WTC11 (cell line): ENCODE measurements at regions not wholly inside any gene's neighbourhood (a gene's known extent, or its start where the extent isn't known, plus 50 kb on each side); places are given as distances from the start of the nearest gene placed in this dataset.

Source experiments
- ATAC-seq: fragments of 200-7000 bp; cut with Tn5 transposase; 2 replicates; pipeline ENCODE4 v1.10.0; 2021; ENCODE audit warnings: mild to moderate bottlenecking, moderate library complexity
- CTCF ChIA-PET: fragments of 300-600 bp; sonication (Branson Sonifier 250); formaldehyde crosslinking; loops from one replicate; lab custom pipeline; 2021; ENCODE audit warnings: antibody characterized with exemption; lab: Charles Lee
- POLR2A ChIA-PET: fragments of 350-600 bp; sonication (Branson Sonifier 250); formaldehyde crosslinking; loops from one replicate; lab custom pipeline; 2021; ENCODE audit warnings: antibody characterized with exemption; lab: Charles Lee
- DNase-seq: peaks from one replicate; pipeline ENCODE4 v3.0.0; 2021; ENCODE audit warnings: low spot score
- H3K27ac Mint-ChIP-seq: 2 replicates; pipeline ENCODE4 v1.8.0; 2021; ENCODE audit warnings: mixed read lengths
- H3K27me3 Mint-ChIP-seq: 2 replicates; pipeline ENCODE4 v1.8.0; 2021; ENCODE audit warnings: low read depth, mild to moderate bottlenecking, moderate library complexity, mixed read lengths
- H3K36me3 Mint-ChIP-seq: 2 replicates; pipeline ENCODE4 v1.8.0; 2021; ENCODE audit warnings: mixed read lengths
- H3K4me1 Mint-ChIP-seq: 2 replicates; pipeline ENCODE4 v1.8.0; 2022; ENCODE audit warnings: mixed read lengths
- H3K4me3 Mint-ChIP-seq: 2 replicates; pipeline ENCODE4 v1.8.0; 2021; ENCODE audit warnings: mild to moderate bottlenecking, moderate library complexity, mixed read lengths
- H3K9me3 Mint-ChIP-seq: 2 replicates; pipeline ENCODE4 v1.8.0; 2021; ENCODE audit warnings: mixed read lengths
- ATF1 ChIP-seq: sonication (generic); formaldehyde crosslinking; IDR thresholded peaks from 2 replicates; pipeline ENCODE4 v1.8.1; 2023; ENCODE audit warnings: mild to moderate bottlenecking, moderate library complexity, missing genetic modification reagents
- CBFB ChIP-seq: sonication (generic); formaldehyde crosslinking; IDR thresholded peaks from 2 replicates; pipeline ENCODE4 v1.8.1; 2022; ENCODE audit warnings: mild to moderate bottlenecking, low read depth, missing genetic modification reagents
- EMX1 ChIP-seq: fragments of 250-450 bp; sonication (Bioruptor Pico); IDR thresholded peaks from 2 replicates; pipeline ENCODE4 v1.8.0; 2021; ENCODE audit warnings: mild to moderate bottlenecking
- ESRRA ChIP-seq: sonication (generic); formaldehyde crosslinking; IDR thresholded peaks from 2 replicates; pipeline ENCODE4 v1.8.1; 2022; ENCODE audit warnings: mild to moderate bottlenecking, missing genetic modification reagents, borderline replicate concordance
- IRF2 ChIP-seq: sonication (generic); formaldehyde crosslinking; IDR thresholded peaks from 2 replicates; pipeline ENCODE4 v1.8.0; 2022; ENCODE audit warnings: low read depth, missing genetic modification reagents, borderline replicate concordance
- JAZF1 ChIP-seq: fragments of 250-450 bp; sonication (Bioruptor Pico); IDR thresholded peaks from 2 replicates; pipeline ENCODE4 v1.9.0; 2021; ENCODE audit warnings: moderate library complexity, mild to moderate bottlenecking, inconsistent platforms
- MYBL2 ChIP-seq: sonication (generic); formaldehyde crosslinking; IDR thresholded peaks from 2 replicates; pipeline ENCODE4 v1.8.1; 2023; ENCODE audit warnings: mild to moderate bottlenecking, moderate library complexity, missing genetic modification reagents
- NFE2L1 ChIP-seq: sonication (generic); formaldehyde crosslinking; IDR thresholded peaks from 2 replicates; pipeline ENCODE4 v1.8.1; 2023; ENCODE audit warnings: missing genetic modification reagents
- SP1 ChIP-seq: sonication (generic); formaldehyde crosslinking; conservative IDR thresholded peaks from 2 replicates; pipeline ENCODE4 v1.8.1; 2022; ENCODE audit warnings: missing genetic modification reagents
- ZNF219 ChIP-seq: sonication (generic); formaldehyde crosslinking; IDR thresholded peaks from 2 replicates; pipeline ENCODE4 v1.8.0; 2023; ENCODE audit warnings: missing genetic modification reagents, mild to moderate bottlenecking, borderline replicate concordance
- ZNF232 ChIP-seq: sonication (generic); formaldehyde crosslinking; IDR thresholded peaks from 2 replicates; pipeline ENCODE4 v1.8.0; 2022; ENCODE audit warnings: mild to moderate bottlenecking, missing genetic modification reagents
- ZNF263 ChIP-seq: sonication (generic); formaldehyde crosslinking; IDR thresholded peaks from 2 replicates; pipeline ENCODE4 v1.8.1; 2022; ENCODE audit warnings: low read depth, mild to moderate bottlenecking, moderate library complexity, missing genetic modification reagents
- ZNF671 ChIP-seq: fragments of 250-450 bp; sonication (Bioruptor Pico); IDR thresholded peaks from 2 replicates; pipeline ENCODE4 v1.8.0; 2021; ENCODE audit warnings: mild to moderate bottlenecking
- TF ChIP-seq, protein P1 (sequence below): sonication (generic); formaldehyde crosslinking; IDR thresholded peaks from 2 replicates; pipeline ENCODE4 v1.8.1; 2022; ENCODE audit warnings: low read depth, mild to moderate bottlenecking, moderate library complexity, missing genetic modification reagents, borderline replicate concordance
- TF ChIP-seq, protein P2 (sequence below): fragments of 250-450 bp; sonication (Bioruptor Pico); IDR thresholded peaks from 2 replicates; pipeline ENCODE4 v1.9.0; 2021; ENCODE audit warnings: mild to moderate bottlenecking
- TF ChIP-seq, protein P3 (sequence below): sonication (generic); formaldehyde crosslinking; IDR thresholded peaks from 2 replicates; pipeline ENCODE4 v1.8.0; 2022; ENCODE audit warnings: missing genetic modification reagents
- TF ChIP-seq, protein P4 (sequence below): sonication (generic); formaldehyde crosslinking; IDR thresholded peaks from 2 replicates; pipeline ENCODE4 v1.8.1; 2023; ENCODE audit warnings: mild to moderate bottlenecking, missing genetic modification reagents, borderline replicate concordance

DNA sequence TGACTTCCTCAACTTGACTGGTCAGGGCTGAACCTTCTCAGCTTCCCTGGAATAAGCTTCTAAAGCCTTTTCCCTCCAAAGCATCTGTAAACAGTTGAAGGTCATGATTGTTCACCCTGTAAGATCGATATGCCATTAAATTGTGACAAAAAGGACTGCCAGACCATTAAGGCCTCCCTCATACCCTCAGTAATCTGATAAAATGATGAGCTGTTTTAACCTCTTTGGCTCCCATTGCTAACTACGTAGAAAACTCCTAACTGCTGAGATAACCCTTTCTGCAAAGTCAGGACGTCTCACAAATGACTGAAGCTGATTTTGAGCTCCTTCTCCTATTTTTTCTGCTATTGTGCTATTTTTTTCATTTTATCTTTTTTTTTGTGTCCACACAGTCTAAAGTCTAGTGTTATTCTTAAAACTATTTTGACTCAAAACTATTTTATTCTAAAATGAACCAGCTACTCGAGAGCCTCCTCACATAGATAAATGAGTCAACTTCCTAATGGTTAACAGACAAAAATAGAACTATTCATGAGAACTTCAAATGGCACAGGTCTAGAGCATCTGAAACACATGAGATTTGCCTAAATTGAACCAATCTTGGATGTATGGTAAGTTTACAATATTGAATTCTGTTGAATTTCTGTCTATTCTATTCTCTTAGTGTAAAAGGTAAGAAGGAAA lies 395.6 kb upstream of the TLE4 start:
- DNase-seq: no peak
- H3K9me3 Mint-ChIP-seq: peaks cover 7% of the 10 kb centered on the region
- no peaks in the 10 kb centered on the region for H3K27me3 Mint-ChIP-seq
- no peak overlapping the region for H3K27ac Mint-ChIP-seq
- POLR2A ChIA-PET: no interaction called here
- peaks cover 4% of the 10 kb centered on the region for H3K36me3 Mint-ChIP-seq
- no peak for ATAC-seq
- no peak overlapping the region for H3K4me3 Mint-ChIP-seq
- H3K4me1 Mint-ChIP-seq: no peaks in the 10 kb centered on the region
- CTCF ChIA-PET: interaction anchor here (1.1 kb wide), 1 partner anchor 58 kb away, joined by 3 read pairs; no protein-coding TSS in a partner anchor
- TF ChIP-seq ZNF219 (CRISPR knock-in tag) (no peak), ESRRA (no peak), NFE2L1 (CRISPR knock-in tag) (no peak), CBFB (CRISPR knock-in tag) (no peak)
- TF ChIP-seq, protein P1, sequence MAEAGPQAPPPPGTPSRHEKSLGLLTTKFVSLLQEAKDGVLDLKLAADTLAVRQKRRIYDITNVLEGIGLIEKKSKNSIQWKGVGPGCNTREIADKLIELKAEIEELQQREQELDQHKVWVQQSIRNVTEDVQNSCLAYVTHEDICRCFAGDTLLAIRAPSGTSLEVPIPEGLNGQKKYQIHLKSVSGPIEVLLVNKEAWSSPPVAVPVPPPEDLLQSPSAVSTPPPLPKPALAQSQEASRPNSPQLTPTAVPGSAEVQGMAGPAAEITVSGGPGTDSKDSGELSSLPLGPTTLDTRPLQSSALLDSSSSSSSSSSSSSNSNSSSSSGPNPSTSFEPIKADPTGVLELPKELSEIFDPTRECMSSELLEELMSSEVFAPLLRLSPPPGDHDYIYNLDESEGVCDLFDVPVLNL (CRISPR knock-in tag): no peak

DNA sequence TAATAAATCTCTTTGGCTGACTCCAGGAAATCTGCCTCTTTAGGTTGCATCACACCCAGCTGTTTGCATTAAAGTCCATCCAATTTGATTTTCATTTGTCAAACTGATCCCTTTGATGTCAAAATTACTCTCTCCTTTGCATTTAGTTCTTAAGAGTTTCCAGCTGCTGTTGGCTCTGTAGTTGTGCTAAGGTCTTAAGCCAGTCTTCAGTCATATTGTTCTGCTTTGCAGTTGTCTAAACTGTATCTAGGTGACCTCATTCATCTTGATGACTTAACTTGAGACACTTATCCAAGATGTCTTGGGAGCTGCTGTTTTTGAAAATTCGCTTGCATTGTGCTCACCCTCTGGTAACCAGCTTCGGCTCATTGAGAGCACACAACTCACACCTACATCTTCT lies 386.9 kb upstream of the TLE4 start:
- DNase-seq: no peak
- CTCF ChIA-PET: interaction anchor here (1.1 kb wide), 1 partner anchor 49 kb away, joined by 3 read pairs; no protein-coding TSS in a partner anchor
- H3K27ac Mint-ChIP-seq: no peak overlapping the region
- peaks cover 9% of the 10 kb centered on the region for H3K4me1 Mint-ChIP-seq
- no peak for TF ChIP-seq ATF1 (CRISPR knock-in tag)
- TF ChIP-seq, protein P2, sequence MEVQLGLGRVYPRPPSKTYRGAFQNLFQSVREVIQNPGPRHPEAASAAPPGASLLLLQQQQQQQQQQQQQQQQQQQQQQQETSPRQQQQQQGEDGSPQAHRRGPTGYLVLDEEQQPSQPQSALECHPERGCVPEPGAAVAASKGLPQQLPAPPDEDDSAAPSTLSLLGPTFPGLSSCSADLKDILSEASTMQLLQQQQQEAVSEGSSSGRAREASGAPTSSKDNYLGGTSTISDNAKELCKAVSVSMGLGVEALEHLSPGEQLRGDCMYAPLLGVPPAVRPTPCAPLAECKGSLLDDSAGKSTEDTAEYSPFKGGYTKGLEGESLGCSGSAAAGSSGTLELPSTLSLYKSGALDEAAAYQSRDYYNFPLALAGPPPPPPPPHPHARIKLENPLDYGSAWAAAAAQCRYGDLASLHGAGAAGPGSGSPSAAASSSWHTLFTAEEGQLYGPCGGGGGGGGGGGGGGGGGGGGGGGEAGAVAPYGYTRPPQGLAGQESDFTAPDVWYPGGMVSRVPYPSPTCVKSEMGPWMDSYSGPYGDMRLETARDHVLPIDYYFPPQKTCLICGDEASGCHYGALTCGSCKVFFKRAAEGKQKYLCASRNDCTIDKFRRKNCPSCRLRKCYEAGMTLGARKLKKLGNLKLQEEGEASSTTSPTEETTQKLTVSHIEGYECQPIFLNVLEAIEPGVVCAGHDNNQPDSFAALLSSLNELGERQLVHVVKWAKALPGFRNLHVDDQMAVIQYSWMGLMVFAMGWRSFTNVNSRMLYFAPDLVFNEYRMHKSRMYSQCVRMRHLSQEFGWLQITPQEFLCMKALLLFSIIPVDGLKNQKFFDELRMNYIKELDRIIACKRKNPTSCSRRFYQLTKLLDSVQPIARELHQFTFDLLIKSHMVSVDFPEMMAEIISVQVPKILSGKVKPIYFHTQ (CRISPR knock-in tag): no peak
- no peak for TF ChIP-seq ZNF263 (CRISPR knock-in tag)
- TF ChIP-seq, all 79 proteins: peak for 0
- ATAC-seq: no peak
- no peaks in the 10 kb centered on the region for H3K27me3 Mint-ChIP-seq
- peaks cover 17% of the 10 kb centered on the region for H3K9me3 Mint-ChIP-seq
- H3K4me3 Mint-ChIP-seq: no peak overlapping the region
- POLR2A ChIA-PET: no interaction called here
- H3K36me3 Mint-ChIP-seq: peaks cover 13% of the 10 kb centered on the region

DNA sequence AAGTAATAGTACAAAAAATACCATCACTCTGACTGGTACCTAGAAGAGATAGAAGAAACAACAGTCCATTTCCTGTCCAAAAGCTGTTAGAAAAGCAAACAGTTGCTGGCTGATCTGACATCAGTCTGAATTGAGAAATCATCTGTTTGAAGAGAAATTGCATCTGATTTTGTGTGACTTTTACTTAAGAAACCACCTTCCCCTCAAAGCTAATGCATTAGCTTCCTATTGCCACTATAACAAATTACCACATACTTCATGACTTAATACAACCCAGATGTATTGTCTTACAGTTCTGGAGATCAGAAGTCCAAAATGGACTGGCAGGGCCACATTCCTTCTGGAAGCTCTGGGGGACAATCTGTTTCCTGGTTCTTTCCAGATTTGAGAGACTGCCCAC lies 385.9 kb upstream of the TLE4 start:
- H3K27me3 Mint-ChIP-seq: no peaks in the 10 kb centered on the region
- DNase-seq (no peak), ATAC-seq (no peak)
- CTCF ChIA-PET: interaction anchor here (1.1 kb wide), 1 partner anchor 48 kb away, joined by 3 read pairs; no protein-coding TSS in a partner anchor
- peaks cover 8% of the 10 kb centered on the region; the same call in 1 of the 2 replicates for H3K36me3 Mint-ChIP-seq
- no peak overlapping the region for H3K27ac Mint-ChIP-seq
- H3K4me1 Mint-ChIP-seq: peaks cover 9% of the 10 kb centered on the region
- peaks cover 10% of the 10 kb centered on the region for H3K9me3 Mint-ChIP-seq
- POLR2A ChIA-PET: no interaction called here
- no peak overlapping the region for H3K4me3 Mint-ChIP-seq
- TF ChIP-seq ZNF232 (CRISPR knock-in tag): no peak
- no peak for TF ChIP-seq MYBL2
- TF ChIP-seq, protein P3, sequence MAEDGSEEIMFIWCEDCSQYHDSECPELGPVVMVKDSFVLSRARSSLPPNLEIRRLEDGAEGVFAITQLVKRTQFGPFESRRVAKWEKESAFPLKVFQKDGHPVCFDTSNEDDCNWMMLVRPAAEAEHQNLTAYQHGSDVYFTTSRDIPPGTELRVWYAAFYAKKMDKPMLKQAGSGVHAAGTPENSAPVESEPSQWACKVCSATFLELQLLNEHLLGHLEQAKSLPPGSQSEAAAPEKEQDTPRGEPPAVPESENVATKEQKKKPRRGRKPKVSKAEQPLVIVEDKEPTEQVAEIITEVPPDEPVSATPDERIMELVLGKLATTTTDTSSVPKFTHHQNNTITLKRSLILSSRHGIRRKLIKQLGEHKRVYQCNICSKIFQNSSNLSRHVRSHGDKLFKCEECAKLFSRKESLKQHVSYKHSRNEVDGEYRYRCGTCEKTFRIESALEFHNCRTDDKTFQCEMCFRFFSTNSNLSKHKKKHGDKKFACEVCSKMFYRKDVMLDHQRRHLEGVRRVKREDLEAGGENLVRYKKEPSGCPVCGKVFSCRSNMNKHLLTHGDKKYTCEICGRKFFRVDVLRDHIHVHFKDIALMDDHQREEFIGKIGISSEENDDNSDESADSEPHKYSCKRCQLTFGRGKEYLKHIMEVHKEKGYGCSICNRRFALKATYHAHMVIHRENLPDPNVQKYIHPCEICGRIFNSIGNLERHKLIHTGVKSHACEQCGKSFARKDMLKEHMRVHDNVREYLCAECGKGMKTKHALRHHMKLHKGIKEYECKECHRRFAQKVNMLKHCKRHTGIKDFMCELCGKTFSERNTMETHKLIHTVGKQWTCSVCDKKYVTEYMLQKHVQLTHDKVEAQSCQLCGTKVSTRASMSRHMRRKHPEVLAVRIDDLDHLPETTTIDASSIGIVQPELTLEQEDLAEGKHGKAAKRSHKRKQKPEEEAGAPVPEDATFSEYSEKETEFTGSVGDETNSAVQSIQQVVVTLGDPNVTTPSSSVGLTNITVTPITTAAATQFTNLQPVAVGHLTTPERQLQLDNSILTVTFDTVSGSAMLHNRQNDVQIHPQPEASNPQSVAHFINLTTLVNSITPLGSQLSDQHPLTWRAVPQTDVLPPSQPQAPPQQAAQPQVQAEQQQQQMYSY (CRISPR knock-in tag): no peak
- TF ChIP-seq EMX1: no peak
- TF ChIP-seq, protein P4, sequence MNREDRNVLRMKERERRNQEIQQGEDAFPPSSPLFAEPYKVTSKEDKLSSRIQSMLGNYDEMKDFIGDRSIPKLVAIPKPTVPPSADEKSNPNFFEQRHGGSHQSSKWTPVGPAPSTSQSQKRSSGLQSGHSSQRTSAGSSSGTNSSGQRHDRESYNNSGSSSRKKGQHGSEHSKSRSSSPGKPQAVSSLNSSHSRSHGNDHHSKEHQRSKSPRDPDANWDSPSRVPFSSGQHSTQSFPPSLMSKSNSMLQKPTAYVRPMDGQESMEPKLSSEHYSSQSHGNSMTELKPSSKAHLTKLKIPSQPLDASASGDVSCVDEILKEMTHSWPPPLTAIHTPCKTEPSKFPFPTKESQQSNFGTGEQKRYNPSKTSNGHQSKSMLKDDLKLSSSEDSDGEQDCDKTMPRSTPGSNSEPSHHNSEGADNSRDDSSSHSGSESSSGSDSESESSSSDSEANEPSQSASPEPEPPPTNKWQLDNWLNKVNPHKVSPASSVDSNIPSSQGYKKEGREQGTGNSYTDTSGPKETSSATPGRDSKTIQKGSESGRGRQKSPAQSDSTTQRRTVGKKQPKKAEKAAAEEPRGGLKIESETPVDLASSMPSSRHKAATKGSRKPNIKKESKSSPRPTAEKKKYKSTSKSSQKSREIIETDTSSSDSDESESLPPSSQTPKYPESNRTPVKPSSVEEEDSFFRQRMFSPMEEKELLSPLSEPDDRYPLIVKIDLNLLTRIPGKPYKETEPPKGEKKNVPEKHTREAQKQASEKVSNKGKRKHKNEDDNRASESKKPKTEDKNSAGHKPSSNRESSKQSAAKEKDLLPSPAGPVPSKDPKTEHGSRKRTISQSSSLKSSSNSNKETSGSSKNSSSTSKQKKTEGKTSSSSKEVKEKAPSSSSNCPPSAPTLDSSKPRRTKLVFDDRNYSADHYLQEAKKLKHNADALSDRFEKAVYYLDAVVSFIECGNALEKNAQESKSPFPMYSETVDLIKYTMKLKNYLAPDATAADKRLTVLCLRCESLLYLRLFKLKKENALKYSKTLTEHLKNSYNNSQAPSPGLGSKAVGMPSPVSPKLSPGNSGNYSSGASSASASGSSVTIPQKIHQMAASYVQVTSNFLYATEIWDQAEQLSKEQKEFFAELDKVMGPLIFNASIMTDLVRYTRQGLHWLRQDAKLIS (CRISPR knock-in tag): no peak
- no peak for TF ChIP-seq SP1
- TF ChIP-seq, protein P2 (CRISPR knock-in tag): no peak
- TF ChIP-seq JAZF1 (CRISPR knock-in tag): no peak
- no peak for TF ChIP-seq ZNF671 (CRISPR knock-in tag)
- no peak for TF ChIP-seq IRF2 (CRISPR knock-in tag)
